ENCODE measurements at regions not wholly inside any gene's neighbourhood (a gene's known extent, or its start where the extent isn't known, plus 50 kb on each side); places are given as distances from the start of the nearest gene placed in this dataset.
"Not testable (repeated sequence)": the region's sequence is repeated elsewhere in the genome, so short reads cannot be mapped to it uniquely, and the experiment has no call there.

GRCh38 chr15:19992428-19992827 is 549.2 kb downstream of the GOLGA6L6 start:
- H3K4me3 ChIP-seq (replicated peaks; ENCODE audit: low read depth, low read length) = no peak overlapping the region
- no peak for DNase-seq (ENCODE audit: low read depth)
- TF ChIP-seq CTCF (IDR thresholded peaks at IDR 0.05; ENCODE audit: low read length, missing control alignments) = no peak

- no peak for DNase-seq (ENCODE audit: low read depth)
- no peak overlapping the region for H3K4me3 ChIP-seq (replicated peaks; ENCODE audit: low read depth, low read length)
- no peak for TF ChIP-seq CTCF (IDR thresholded peaks at IDR 0.05; ENCODE audit: low read length, missing control alignments)
Observed at GRCh38 chr15:19988094-19988660, 553.4 kb downstream of the GOLGA6L6 start.

GRCh38 chr15:19987389-19988048 is 554.1 kb downstream of the GOLGA6L6 start:
- no peak for DNase-seq (ENCODE audit: low read depth)
- H3K4me3 ChIP-seq (replicated peaks; ENCODE audit: low read depth, low read length) = no peak overlapping the region
- TF ChIP-seq CTCF (IDR thresholded peaks at IDR 0.05; ENCODE audit: low read length, missing control alignments) = no peak

- H3K4me3 ChIP-seq (replicated peaks; ENCODE audit: low read depth, low read length) = no peak overlapping the region
- no peak for TF ChIP-seq CTCF (IDR thresholded peaks at IDR 0.05; ENCODE audit: low read length, missing control alignments)
- no peak for DNase-seq (ENCODE audit: low read depth)
Observed at GRCh38 chr15:19984101-19984500, 557.5 kb downstream of the GOLGA6L6 start.

- TF ChIP-seq CTCF (IDR thresholded peaks at IDR 0.05; ENCODE audit: low read length, missing control alignments) = no peak
- DNase-seq (ENCODE audit: low read depth) = no peak
- no peak overlapping the region for H3K4me3 ChIP-seq (replicated peaks; ENCODE audit: low read depth, low read length)
Observed at GRCh38 chr15:19974998-19975397, 566.6 kb downstream of the GOLGA6L6 start.

GRCh38 chr15:19973718-19974117 is 567.9 kb downstream of the GOLGA6L6 start:
- DNase-seq (ENCODE audit: low read depth) = no peak
- TF ChIP-seq CTCF (IDR thresholded peaks at IDR 0.05; ENCODE audit: low read length, missing control alignments) = no peak
- no peak overlapping the region for H3K4me3 ChIP-seq (replicated peaks; ENCODE audit: low read depth, low read length)

GRCh38 chr15:19972582-19972981 is 569.0 kb downstream of the GOLGA6L6 start:
- DNase-seq (ENCODE audit: low read depth) = not testable (repeated sequence)

GRCh38 chr15:19965574-19965973 is 576.0 kb downstream of the GOLGA6L6 start:
- not testable (repeated sequence) for DNase-seq (ENCODE audit: low read depth); H3K4me3 ChIP-seq (replicated peaks; ENCODE audit: low read depth, low read length)

More at GRCh38 chr15:19972582-19972981, 569.0 kb downstream of the GOLGA6L6 start:
- H3K4me3 ChIP-seq (replicated peaks; ENCODE audit: low read depth, low read length) = not testable (repeated sequence)

- DNase-seq (ENCODE audit: low read depth); H3K4me3 ChIP-seq (replicated peaks; ENCODE audit: low read depth, low read length): not testable (repeated sequence)
Observed at GRCh38 chr15:19964480-19964879, 577.1 kb downstream of the GOLGA6L6 start.
